ENCODE measurements at regions not wholly inside any gene's neighbourhood (a gene's known extent, or its start where the extent isn't known, plus 50 kb on each side); places are given as distances from the start of the nearest gene placed in this dataset.

DNA sequence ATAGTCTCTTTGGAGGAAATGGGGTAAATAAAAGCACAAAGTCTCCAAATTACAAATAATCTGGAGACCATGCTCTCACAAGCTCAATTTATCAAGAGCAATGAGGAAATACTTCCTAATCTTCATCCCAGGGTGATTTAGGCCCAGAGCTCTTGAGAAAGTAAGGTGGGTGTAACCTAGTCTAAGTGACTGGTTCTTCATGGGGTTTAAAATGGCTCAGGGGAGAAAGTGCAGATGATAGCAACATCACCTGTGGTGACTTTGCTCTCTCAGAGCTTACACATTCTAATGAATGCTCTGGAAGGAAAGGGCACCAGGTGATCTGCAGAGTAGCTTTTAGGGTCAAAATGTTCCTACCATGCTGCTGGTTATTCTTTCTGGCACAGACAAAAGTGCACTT, 118.4 kb upstream of the TP63 start:
- TF ChIP-seq, protein P1, sequence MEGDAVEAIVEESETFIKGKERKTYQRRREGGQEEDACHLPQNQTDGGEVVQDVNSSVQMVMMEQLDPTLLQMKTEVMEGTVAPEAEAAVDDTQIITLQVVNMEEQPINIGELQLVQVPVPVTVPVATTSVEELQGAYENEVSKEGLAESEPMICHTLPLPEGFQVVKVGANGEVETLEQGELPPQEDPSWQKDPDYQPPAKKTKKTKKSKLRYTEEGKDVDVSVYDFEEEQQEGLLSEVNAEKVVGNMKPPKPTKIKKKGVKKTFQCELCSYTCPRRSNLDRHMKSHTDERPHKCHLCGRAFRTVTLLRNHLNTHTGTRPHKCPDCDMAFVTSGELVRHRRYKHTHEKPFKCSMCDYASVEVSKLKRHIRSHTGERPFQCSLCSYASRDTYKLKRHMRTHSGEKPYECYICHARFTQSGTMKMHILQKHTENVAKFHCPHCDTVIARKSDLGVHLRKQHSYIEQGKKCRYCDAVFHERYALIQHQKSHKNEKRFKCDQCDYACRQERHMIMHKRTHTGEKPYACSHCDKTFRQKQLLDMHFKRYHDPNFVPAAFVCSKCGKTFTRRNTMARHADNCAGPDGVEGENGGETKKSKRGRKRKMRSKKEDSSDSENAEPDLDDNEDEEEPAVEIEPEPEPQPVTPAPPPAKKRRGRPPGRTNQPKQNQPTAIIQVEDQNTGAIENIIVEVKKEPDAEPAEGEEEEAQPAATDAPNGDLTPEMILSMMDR (IDR thresholded peaks at IDR 0.05; ENCODE audit: low read depth, low read length), result no peak

DNA sequence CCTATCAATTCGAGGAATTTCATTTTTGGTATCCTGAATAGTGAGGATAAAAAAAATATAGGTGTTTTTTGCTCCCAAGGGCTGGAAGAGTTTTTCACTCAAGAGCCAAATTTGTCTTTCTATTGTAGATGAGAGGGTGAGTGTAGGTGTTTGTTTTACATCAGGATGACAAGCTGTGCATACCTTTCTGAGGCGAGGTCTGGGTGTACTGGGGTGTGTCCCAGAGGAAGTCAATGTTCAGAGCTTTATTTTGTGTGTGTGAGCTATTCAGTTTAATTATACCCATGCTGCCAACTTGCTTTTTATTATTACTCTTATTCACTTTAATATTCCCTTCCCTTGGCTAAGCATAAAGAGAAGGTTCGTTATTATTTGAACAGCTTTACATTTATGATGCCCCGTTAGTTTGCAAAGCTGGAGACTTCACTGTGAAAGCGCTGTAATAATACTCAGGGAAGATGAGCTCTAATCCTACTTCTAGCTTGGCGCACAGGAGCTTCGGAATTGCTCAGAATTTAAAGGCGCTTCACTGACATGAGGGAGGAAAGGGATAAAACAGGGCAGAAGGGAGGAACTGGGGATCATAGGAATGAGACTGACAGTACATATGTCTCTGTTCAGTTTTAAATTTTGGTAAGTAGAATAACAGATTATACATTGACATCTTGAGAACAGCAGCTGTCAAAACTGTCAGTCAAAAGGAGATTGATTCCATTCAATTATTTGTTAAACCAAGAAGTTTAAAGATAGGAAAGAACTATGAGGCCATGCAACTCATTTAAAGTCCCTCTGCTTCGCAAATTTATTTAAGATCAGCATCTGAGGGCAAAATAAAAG, 117.7 kb upstream of the TP63 start:
- TF ChIP-seq, protein P1 (IDR thresholded peaks at IDR 0.05; ENCODE audit: low read depth, low read length), result no peak
- no peak for DNase-seq (ENCODE audit: extremely low read depth, low read depth)

More for the DNA sequence above, 118.4 kb upstream of the TP63 start:
- DNase-seq (ENCODE audit: extremely low read depth, low read depth), result no peak

DNA sequence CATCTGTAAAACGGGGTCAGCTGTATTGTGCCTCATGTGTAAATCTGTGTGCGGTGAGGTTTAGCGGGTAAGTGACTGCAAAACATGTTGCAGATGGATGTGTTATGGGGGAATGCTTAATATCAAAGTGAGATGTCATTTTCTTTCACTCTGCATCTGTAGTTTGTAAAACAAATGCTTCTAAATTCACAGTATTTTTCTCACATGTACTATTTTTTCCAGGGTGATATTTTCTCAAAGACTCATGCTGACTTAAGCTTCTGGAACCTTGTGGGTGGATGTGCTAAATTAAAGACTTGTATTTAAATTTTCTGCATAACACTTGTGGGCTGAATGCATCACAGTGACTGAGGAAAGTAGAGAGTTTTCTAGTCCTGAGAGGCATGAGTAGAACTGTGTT, 115.2 kb upstream of the TP63 start:
- TF ChIP-seq, protein P1 (IDR thresholded peaks at IDR 0.05; ENCODE audit: low read depth, low read length), result no peak
- no peak for DNase-seq (ENCODE audit: extremely low read depth, low read depth)

DNA sequence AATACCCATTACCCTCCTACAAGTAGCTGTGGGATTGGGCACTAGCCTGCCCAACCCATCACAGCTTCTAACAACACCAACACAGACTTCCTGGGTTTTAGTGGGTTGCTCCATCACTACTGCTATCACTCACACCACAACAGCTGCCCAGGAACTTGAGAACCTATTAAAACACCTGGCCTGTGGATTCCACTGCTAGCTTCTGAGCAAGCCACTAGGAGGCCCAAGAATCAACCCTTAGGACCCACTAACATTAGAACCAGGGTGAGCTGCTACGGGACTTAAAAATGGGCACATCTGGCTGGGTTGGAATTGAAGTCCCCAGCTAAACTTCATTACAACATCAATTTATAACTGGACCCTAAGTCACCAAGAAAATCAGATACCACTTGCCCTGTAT, 113.2 kb upstream of the TP63 start:
- TF ChIP-seq, protein P1 (IDR thresholded peaks at IDR 0.05; ENCODE audit: low read depth, low read length), result no peak

DNA sequence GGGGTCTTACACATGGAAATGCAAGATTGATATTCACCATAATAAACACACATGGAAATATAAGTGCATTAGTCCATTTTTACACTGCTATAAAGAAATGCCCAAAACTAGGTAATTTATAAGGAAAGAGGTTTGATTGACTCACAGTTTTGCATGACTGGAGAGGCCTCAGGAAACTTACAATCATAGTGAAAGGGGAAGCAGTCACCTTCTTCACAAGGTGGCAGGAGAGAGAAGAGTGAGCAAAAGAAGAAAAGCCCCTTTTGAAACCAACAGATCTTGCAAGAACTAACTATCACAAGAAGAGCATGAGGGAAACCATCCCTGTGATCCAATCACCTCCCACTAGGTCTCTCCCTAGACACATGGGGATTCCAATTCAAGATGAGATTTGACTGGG, 111.7 kb upstream of the TP63 start:
- TF ChIP-seq, protein P1 (IDR thresholded peaks at IDR 0.05; ENCODE audit: low read depth, low read length), result no peak
- DNase-seq (ENCODE audit: extremely low read depth, low read depth), result no peak

More for the DNA sequence above, 113.2 kb upstream of the TP63 start:
- no peak for DNase-seq (ENCODE audit: extremely low read depth, low read depth)

DNA sequence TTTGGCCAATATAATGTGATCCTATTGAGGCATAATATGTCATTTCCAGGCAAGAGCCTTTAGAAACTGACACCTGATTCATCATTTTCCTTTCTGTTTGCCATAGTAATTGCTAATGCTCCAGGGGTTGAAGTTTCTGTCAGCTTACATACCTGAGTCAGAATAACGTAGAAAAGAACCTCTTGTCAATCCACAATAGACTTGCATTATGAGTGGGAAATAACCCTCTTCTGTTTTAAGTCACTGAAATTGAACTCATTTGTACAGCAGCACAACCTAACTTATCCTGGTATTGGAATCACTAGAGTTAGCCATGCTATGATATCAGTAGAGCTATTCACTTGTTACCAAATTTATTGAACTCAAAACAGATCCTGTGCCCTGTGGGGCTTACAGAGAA, 101.7 kb upstream of the TP63 start:
- TF ChIP-seq, protein P1 (IDR thresholded peaks at IDR 0.05; ENCODE audit: low read depth, low read length), result no peak

DNA sequence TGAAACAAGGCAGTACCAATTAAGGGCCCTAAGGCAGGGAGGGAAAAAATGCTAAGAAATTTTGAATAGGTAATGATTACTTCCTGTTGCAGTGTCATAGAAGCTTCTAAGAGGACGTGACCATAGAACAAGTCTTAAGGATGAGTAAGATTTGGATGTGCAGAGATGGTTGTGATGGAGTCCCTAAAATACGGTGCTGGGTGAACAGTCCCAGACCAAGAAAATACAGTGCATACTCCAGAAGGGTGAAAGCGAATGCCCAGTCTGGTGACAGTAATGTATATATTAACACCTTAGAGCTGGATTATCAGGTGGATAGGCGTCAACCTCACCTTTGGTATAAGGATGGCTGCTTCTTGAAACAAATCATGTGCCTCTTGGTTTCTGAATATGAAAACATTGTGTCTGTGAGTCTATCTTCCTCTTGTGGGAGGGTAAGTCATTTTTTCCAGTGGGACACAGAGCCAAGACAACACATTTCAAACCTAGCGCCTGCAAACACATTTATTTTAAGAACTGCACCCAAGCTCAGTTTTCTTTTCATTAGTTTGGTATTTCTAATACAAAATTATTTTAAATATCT, 101.2 kb upstream of the TP63 start:
- no peak for DNase-seq (ENCODE audit: extremely low read depth, low read depth)
- TF ChIP-seq, protein P1 (IDR thresholded peaks at IDR 0.05; ENCODE audit: low read depth, low read length), result no peak

More for the DNA sequence above, 101.7 kb upstream of the TP63 start:
- DNase-seq (ENCODE audit: extremely low read depth, low read depth), result no peak
